Mucosa of descending colon (tissue), 3 donors: ENCODE measurements at regions not wholly inside any gene's neighbourhood (a gene's known extent, or its start where the extent isn't known, plus 50 kb on each side); places are given as distances from the start of the nearest gene placed in this dataset.

Experiments used
- ATAC-seq: fragments of 200-7000 bp; cut with Tn5 transposase; one replicate; pipeline ENCODE4 v1.9.1; 2020; ENCODE audit warnings: mild to moderate bottlenecking, moderate library complexity
- DNase-seq, 3 donors: peaks; one replicate each; pipeline ENCODE4 v3.0.0-alpha.2; 2020
- H3K36me3 ChIP-seq: fragments of 200-600 bp; one replicate; pipeline ENCODE4 v1.8.0; 2021; ENCODE audit warnings: low read depth, mild to moderate bottlenecking
- H3K4me1 ChIP-seq: fragments of 200-600 bp; one replicate; pipeline ENCODE4 v1.8.0; 2021; ENCODE audit warnings: low read depth, mild to moderate bottlenecking
- H3K4me3 ChIP-seq: fragments of 200-600 bp; one replicate; pipeline ENCODE4 v1.8.0; 2021; ENCODE audit warnings: mild to moderate bottlenecking
- H3K9me3 ChIP-seq: fragments of 200-600 bp; one replicate; pipeline ENCODE4 v1.8.0; 2021; ENCODE audit warnings: mild to moderate bottlenecking
- intact Hi-C, 2 donors: fragments of 100-400 bp; cut with DNase I in 1 of 2; cut with micrococcal nuclease in 1 of 2; formaldehyde crosslinking; loops; one replicate each; pipeline versions ENCODE4 v1.11.0 to v1.11.1; 2022; cut with DNase I, micrococcal nuclease
- TF ChIP-seq, protein P1 (sequence below): fragments of 200-600 bp; IDR thresholded peaks from one replicate; pipeline ENCODE4 v1.8.0; 2022; ENCODE audit warnings: antibody characterized with exemption, mild to moderate bottlenecking
- donor health status: DM: no; HTN: no; CAD: no; lungs with moderate emphysema.
- donor health status: DM: no; HTN: no; CAD: no.
- donor health status: DM: no; HTN: yes; CAD: no.

GRCh38 chr9:94165592-94166235 lies 81.5 kb downstream of the PTPDC1 start:
- peak overlapping the region; percentile 87 for H3K4me3 ChIP-seq
- DNase-seq (peak; percentile 97 to 99 (median 98)), ATAC-seq (peak; percentile 90)
- intact Hi-C loops = no loop called here
- TF ChIP-seq, protein P1, sequence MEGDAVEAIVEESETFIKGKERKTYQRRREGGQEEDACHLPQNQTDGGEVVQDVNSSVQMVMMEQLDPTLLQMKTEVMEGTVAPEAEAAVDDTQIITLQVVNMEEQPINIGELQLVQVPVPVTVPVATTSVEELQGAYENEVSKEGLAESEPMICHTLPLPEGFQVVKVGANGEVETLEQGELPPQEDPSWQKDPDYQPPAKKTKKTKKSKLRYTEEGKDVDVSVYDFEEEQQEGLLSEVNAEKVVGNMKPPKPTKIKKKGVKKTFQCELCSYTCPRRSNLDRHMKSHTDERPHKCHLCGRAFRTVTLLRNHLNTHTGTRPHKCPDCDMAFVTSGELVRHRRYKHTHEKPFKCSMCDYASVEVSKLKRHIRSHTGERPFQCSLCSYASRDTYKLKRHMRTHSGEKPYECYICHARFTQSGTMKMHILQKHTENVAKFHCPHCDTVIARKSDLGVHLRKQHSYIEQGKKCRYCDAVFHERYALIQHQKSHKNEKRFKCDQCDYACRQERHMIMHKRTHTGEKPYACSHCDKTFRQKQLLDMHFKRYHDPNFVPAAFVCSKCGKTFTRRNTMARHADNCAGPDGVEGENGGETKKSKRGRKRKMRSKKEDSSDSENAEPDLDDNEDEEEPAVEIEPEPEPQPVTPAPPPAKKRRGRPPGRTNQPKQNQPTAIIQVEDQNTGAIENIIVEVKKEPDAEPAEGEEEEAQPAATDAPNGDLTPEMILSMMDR = no peak
- H3K9me3 ChIP-seq = no peaks in the 10 kb centered on the region
- H3K36me3 ChIP-seq = peaks cover 4% of the 10 kb centered on the region
- H3K4me1 ChIP-seq = peaks cover 33% of the 10 kb centered on the region

- Histone ChIP-seq H3K4me3 (peak overlapping the region; percentile 87), H3K4me1 (peaks cover 40% of the 10 kb centered on the region), H3K9me3 (no peaks in the 10 kb centered on the region), H3K36me3 (peaks cover 4% of the 10 kb centered on the region)
- ATAC-seq (peak; percentile 86), DNase-seq (peak; percentile 97 to 99 (median 98))
- TF ChIP-seq, protein P1 = no peak
- intact Hi-C loops = no loop called here
These were observed 82.1 kb downstream of the PTPDC1 start for GRCh38 chr9:94166236-94166975.

DNA sequence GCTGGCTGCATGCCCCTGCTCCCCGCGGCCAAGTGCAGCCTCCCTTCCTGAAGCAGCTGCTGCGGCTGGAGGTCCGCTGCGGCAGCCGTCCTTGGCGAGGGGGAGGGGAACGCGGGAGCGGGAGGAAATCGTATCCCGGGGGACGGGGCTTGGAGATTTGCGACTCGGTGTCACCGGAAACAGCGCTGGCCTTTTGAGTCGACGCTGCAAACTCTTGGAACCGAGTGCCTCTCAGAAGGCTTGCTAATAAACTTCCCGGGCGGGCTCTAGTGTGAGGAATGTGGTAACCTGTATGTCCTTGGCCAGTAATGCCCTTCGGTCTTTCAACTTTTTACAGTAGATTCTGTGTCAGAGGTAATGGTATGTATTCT lies 82.7 kb downstream of the PTPDC1 start:
- TF ChIP-seq, protein P1 = no peak
- H3K9me3 ChIP-seq = no peaks in the 10 kb centered on the region
- peak overlapping the region; percentile 87 for H3K4me3 ChIP-seq
- ATAC-seq (peak; percentile 40), DNase-seq (no peak)
- intact Hi-C loops = no loop called here
- peaks cover 4% of the 10 kb centered on the region for H3K36me3 ChIP-seq
- H3K4me1 ChIP-seq = peaks cover 44% of the 10 kb centered on the region

GRCh38 chr9:94167376-94167890 lies 83.2 kb downstream of the PTPDC1 start:
- no peak for DNase-seq
- no peaks in the 10 kb centered on the region for H3K9me3 ChIP-seq
- H3K4me3 ChIP-seq = peak overlapping the region; percentile 87
- H3K36me3 ChIP-seq = peaks cover 4% of the 10 kb centered on the region
- TF ChIP-seq, protein P1 = no peak
- intact Hi-C loops = no loop called here
- peaks cover 44% of the 10 kb centered on the region for H3K4me1 ChIP-seq
- ATAC-seq = no peak

GRCh38 chr9:94168203-94169000 lies 84.1 kb downstream of the PTPDC1 start:
- DNase-seq = no peak
- H3K4me1 ChIP-seq = peaks cover 49% of the 10 kb centered on the region
- TF ChIP-seq, protein P1 = no peak
- intact Hi-C loops = no loop called here
- no peaks in the 10 kb centered on the region for H3K9me3 ChIP-seq
- H3K4me3 ChIP-seq = no peak overlapping the region
- peaks cover 4% of the 10 kb centered on the region for H3K36me3 ChIP-seq
- ATAC-seq = no peak
